DND-41 (cell line): ENCODE measurements at regions not wholly inside any gene's neighbourhood (a gene's known extent, or its start where the extent isn't known, plus 50 kb on each side); places are given as distances from the start of the nearest gene placed in this dataset.

Experiments
- ATAC-seq: fragments of 200-7000 bp; cut with Tn5 transposase; 3 replicates; pipeline ENCODE4 v1.9.1; 2021; ENCODE audit warnings: low read depth; ENCODE audit not compliant: insufficient read depth
- DNase-seq: peaks from one replicate; pipeline ENCODE4 v3.0.0-alpha.2; 2020
- H2AFZ ChIP-seq: 2 replicates; pipeline ENCODE4 v1.6.0; 2012; ENCODE audit warnings: low read depth, low read length
- H3K27ac ChIP-seq: 2 replicates; pipeline ENCODE4 v1.5.1; 2012; ENCODE audit warnings: low read length, inconsistent platforms
- H3K27me3 ChIP-seq: fragments of 200-600 bp; sonication (generic); 2 replicates; pipeline ENCODE4 v1.6.0; 2012; ENCODE audit warnings: low read length, mild to moderate bottlenecking, inconsistent platforms; ENCODE audit not compliant: insufficient read depth, poor library complexity
- H3K36me3 ChIP-seq: 2 replicates; pipeline ENCODE4 v1.5.1; 2012; ENCODE audit warnings: low read length, inconsistent platforms; ENCODE audit not compliant: insufficient read depth
- H3K4me1 ChIP-seq: 2 replicates; pipeline ENCODE4 v1.5.1; 2012; ENCODE audit warnings: mild to moderate bottlenecking, low read length; ENCODE audit not compliant: insufficient read depth
- H3K4me2 ChIP-seq: 2 replicates; pipeline ENCODE4 v1.6.0; 2012; ENCODE audit warnings: mild to moderate bottlenecking, moderate library complexity, low read length, inconsistent platforms; ENCODE audit not compliant: insufficient read depth
- H3K4me3 ChIP-seq, 2 experiments: fragments of 200-600 bp in 1 of 2; shearing (Covaris generic) in 1 of 2; 2 replicates each; pipeline ENCODE4 v1.5.1; 2012 to 2016; ENCODE audit warnings: inconsistent platforms in 2 of 2, low read length in 2 of 2, mild to moderate bottlenecking in 2 of 2, low read depth in 1 of 2, moderate library complexity in 1 of 2
- H3K79me2 ChIP-seq: 2 replicates; pipeline ENCODE4 v1.6.0; 2012; ENCODE audit warnings: low read length, inconsistent platforms; ENCODE audit not compliant: insufficient read depth
- H3K9ac ChIP-seq: 2 replicates; pipeline ENCODE4 v1.6.0; 2012; ENCODE audit warnings: low read depth, mild to moderate bottlenecking, inconsistent platforms, low read length, moderate library complexity
- H3K9me3 ChIP-seq: 2 replicates; pipeline ENCODE4 v1.5.1; 2012; ENCODE audit warnings: low read length, moderate library complexity, mild to moderate bottlenecking, inconsistent platforms; ENCODE audit not compliant: insufficient read depth, severe bottlenecking
- H4K20me1 ChIP-seq: 2 replicates; pipeline ENCODE4 v1.6.0; 2012; ENCODE audit warnings: low read length; ENCODE audit not compliant: insufficient read depth
- EZH2 ChIP-seq: IDR thresholded peaks from 3 replicates; pipeline ENCODE4 v1.6.1; 2012; ENCODE audit warnings: borderline replicate concordance, low read depth, mild to moderate bottlenecking, moderate library complexity, low read length, inconsistent platforms; ENCODE audit not compliant: severe bottlenecking
- TF ChIP-seq, protein P1 (sequence below): IDR thresholded peaks from 2 replicates; pipeline ENCODE4 v1.5.1; 2012; ENCODE audit warnings: borderline replicate concordance, low read length, moderate library complexity, mild to moderate bottlenecking; ENCODE audit not compliant: poor library complexity, severe bottlenecking; ENCODE audit errors: extremely low read depth

GRCh38 chr11:112596324-112596723 is 335.7 kb upstream of the PLET1 start:
- H3K4me2 ChIP-seq = no peak overlapping the region
- no peak overlapping the region for H3K4me3 ChIP-seq
- H3K27me3 ChIP-seq = no peaks in the 10 kb centered on the region
- ATAC-seq (no peak), DNase-seq (no peak)
- H3K79me2 ChIP-seq = no peaks in the 10 kb centered on the region
- TF ChIP-seq EZH2 = no peak
- TF ChIP-seq, protein P1, sequence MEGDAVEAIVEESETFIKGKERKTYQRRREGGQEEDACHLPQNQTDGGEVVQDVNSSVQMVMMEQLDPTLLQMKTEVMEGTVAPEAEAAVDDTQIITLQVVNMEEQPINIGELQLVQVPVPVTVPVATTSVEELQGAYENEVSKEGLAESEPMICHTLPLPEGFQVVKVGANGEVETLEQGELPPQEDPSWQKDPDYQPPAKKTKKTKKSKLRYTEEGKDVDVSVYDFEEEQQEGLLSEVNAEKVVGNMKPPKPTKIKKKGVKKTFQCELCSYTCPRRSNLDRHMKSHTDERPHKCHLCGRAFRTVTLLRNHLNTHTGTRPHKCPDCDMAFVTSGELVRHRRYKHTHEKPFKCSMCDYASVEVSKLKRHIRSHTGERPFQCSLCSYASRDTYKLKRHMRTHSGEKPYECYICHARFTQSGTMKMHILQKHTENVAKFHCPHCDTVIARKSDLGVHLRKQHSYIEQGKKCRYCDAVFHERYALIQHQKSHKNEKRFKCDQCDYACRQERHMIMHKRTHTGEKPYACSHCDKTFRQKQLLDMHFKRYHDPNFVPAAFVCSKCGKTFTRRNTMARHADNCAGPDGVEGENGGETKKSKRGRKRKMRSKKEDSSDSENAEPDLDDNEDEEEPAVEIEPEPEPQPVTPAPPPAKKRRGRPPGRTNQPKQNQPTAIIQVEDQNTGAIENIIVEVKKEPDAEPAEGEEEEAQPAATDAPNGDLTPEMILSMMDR = no peak
- H3K27ac ChIP-seq = no peak overlapping the region
- H2AFZ ChIP-seq = no peak overlapping the region
- no peaks in the 10 kb centered on the region for H4K20me1 ChIP-seq
- H3K9ac ChIP-seq = no peak overlapping the region
- H3K36me3 ChIP-seq = no peaks in the 10 kb centered on the region
- H3K9me3 ChIP-seq = no peaks in the 10 kb centered on the region
- H3K4me1 ChIP-seq = no peaks in the 10 kb centered on the region

- no peaks in the 10 kb centered on the region for H3K4me1 ChIP-seq
- no peak overlapping the region for H3K27ac ChIP-seq
- H4K20me1 ChIP-seq = no peaks in the 10 kb centered on the region
- no peaks in the 10 kb centered on the region for H3K27me3 ChIP-seq
- ATAC-seq (no peak), DNase-seq (no peak)
- no peak overlapping the region for H2AFZ ChIP-seq
- no peaks in the 10 kb centered on the region for H3K36me3 ChIP-seq
- no peak overlapping the region for H3K9ac ChIP-seq
- no peaks in the 10 kb centered on the region for H3K9me3 ChIP-seq
- H3K4me3 ChIP-seq = no peak overlapping the region
- no peaks in the 10 kb centered on the region for H3K79me2 ChIP-seq
- H3K4me2 ChIP-seq = no peak overlapping the region
- TF ChIP-seq EZH2 = no peak
- TF ChIP-seq, protein P1 = no peak
Measured at GRCh38 chr11:112597286-112597790, 336.7 kb upstream of the PLET1 start.

GRCh38 chr11:112599265-112599664 is 338.6 kb upstream of the PLET1 start:
- H3K27ac ChIP-seq = no peak overlapping the region
- TF ChIP-seq, protein P1 = no peak
- TF ChIP-seq EZH2 = no peak
- H4K20me1 ChIP-seq = no peaks in the 10 kb centered on the region
- no peak overlapping the region for H3K4me2 ChIP-seq
- no peaks in the 10 kb centered on the region for H3K36me3 ChIP-seq
- H3K9me3 ChIP-seq = no peaks in the 10 kb centered on the region
- no peak overlapping the region for H2AFZ ChIP-seq
- no peaks in the 10 kb centered on the region for H3K4me1 ChIP-seq
- no peaks in the 10 kb centered on the region for H3K79me2 ChIP-seq
- H3K9ac ChIP-seq = no peak overlapping the region
- no peak for ATAC-seq
- H3K27me3 ChIP-seq = no peaks in the 10 kb centered on the region
- no peak overlapping the region for H3K4me3 ChIP-seq
- no peak for DNase-seq
